HepG2 (cell line): ENCODE measurements at regions not wholly inside any gene's neighbourhood (a gene's known extent, or its start where the extent isn't known, plus 50 kb on each side); places are given as distances from the start of the nearest gene placed in this dataset.
"Not testable (repeated sequence)": the region's sequence is repeated elsewhere in the genome, so short reads cannot be mapped to it uniquely, and the experiment has no call there.

Experiments
- ASH2L ChIP-seq: fragments of 300-600, 200-600 bp; sonication (generic); IDR thresholded peaks from 2 replicates; pipeline ENCODE4 v1.7.0; 2017; ENCODE audit warnings: low read depth, mild to moderate bottlenecking, moderate library complexity, mixed read lengths, low read length; ENCODE audit not compliant: insufficient read length
- HDAC6 ChIP-seq: fragments of 200-600 bp; sonication (generic); IDR thresholded peaks from 2 replicates; pipeline ENCODE4 v1.7.0; 2017; ENCODE audit warnings: mild to moderate bottlenecking, antibody characterized with exemption, low read length, low read depth
- IKZF1 ChIP-seq: fragments of 450-650 bp; IDR thresholded peaks from 2 replicates; pipeline ENCODE4 v1.7.1; 2016
- RAD21 ChIP-seq: fragments of 450-650 bp; formaldehyde crosslinking; IDR thresholded peaks from 2 replicates; pipeline ENCODE4 v1.5.0; 2020; ENCODE audit warnings: mild to moderate bottlenecking
- SMAD3 ChIP-seq: sonication (generic); formaldehyde crosslinking; IDR thresholded peaks from 2 replicates; pipeline ENCODE4 v1.4.0; 2020; ENCODE audit warnings: missing genetic modification reagents
- ZBTB1 ChIP-seq: sonication (generic); formaldehyde crosslinking; IDR thresholded peaks from 2 replicates; pipeline ENCODE4 v1.4.0; 2020; ENCODE audit warnings: missing genetic modification reagents, borderline replicate concordance
- ZFP1 ChIP-seq: IDR thresholded peaks from 2 replicates; pipeline ENCODE4 v1.6.1; 2016
- TF ChIP-seq, protein P1 (sequence below): sonication (generic); formaldehyde crosslinking; IDR thresholded peaks from 2 replicates; pipeline ENCODE4 v1.5.0; 2020; ENCODE audit warnings: mild to moderate bottlenecking, missing genetic modification reagents, moderate library complexity

DNA sequence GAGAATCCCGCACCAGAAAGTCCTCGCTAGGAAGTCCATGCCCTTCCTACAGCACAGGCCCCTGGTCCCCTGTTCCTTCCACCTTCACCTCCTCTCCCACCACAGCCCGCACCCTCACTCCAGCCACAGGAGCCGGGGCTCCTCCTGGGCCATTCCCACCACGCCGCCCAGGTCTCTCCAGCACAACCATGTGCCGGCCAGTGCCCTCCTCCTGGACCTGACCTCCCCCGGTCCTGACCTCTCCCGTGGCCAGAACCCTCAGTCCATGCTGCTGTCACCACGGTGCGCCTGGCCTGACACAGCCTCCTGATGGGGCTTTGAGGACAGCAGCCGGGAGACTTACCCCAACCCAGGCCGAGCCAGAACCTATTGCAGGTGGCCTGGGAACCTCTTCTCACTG, 1446.6 kb upstream of the TPTE start:
- TF ChIP-seq SMAD3 (CRISPR knock-in tag); IKZF1; ZBTB1 (CRISPR knock-in tag); ASH2L; RAD21 (CRISPR knock-in tag); ZFP1 (CRISPR knock-in tag); HDAC6: not testable (repeated sequence)
- TF ChIP-seq, protein P1, sequence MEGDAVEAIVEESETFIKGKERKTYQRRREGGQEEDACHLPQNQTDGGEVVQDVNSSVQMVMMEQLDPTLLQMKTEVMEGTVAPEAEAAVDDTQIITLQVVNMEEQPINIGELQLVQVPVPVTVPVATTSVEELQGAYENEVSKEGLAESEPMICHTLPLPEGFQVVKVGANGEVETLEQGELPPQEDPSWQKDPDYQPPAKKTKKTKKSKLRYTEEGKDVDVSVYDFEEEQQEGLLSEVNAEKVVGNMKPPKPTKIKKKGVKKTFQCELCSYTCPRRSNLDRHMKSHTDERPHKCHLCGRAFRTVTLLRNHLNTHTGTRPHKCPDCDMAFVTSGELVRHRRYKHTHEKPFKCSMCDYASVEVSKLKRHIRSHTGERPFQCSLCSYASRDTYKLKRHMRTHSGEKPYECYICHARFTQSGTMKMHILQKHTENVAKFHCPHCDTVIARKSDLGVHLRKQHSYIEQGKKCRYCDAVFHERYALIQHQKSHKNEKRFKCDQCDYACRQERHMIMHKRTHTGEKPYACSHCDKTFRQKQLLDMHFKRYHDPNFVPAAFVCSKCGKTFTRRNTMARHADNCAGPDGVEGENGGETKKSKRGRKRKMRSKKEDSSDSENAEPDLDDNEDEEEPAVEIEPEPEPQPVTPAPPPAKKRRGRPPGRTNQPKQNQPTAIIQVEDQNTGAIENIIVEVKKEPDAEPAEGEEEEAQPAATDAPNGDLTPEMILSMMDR (CRISPR knock-in tag): not testable (repeated sequence)
